Fibroblast of lung (primary cell): ENCODE measurements at regions not wholly inside any gene's neighbourhood (a gene's known extent, or its start where the extent isn't known, plus 50 kb on each side); places are given as distances from the start of the nearest gene placed in this dataset.

Experiments
- DNase-seq, 2 donors: peaks; one replicate each; pipeline versions ENCODE4 v3.0.0 to v3.0.0-alpha.2; 2010; ENCODE audit warnings: low read depth in 2 of 2
- H2AFZ ChIP-seq: 2 replicates; pipeline ENCODE4 v1.5.1; 2012; ENCODE audit warnings: low read length, control low read depth, inconsistent platforms
- H3K27ac ChIP-seq: 2 replicates; pipeline ENCODE4 v1.5.1; 2011; ENCODE audit warnings: low read length, control low read depth; ENCODE audit not compliant: insufficient read depth
- H3K27me3 ChIP-seq: 2 replicates; pipeline ENCODE4 v1.5.1; 2011; ENCODE audit warnings: mild to moderate bottlenecking, low read length; ENCODE audit not compliant: control insufficient read depth, insufficient read depth
- H3K36me3 ChIP-seq: 2 replicates; pipeline ENCODE4 v1.5.1; 2011; ENCODE audit warnings: low read length; ENCODE audit not compliant: control insufficient read depth, insufficient read depth
- H3K4me1 ChIP-seq: 2 replicates; pipeline ENCODE4 v1.5.1; 2011; ENCODE audit warnings: low read length; ENCODE audit not compliant: control insufficient read depth, insufficient read depth; ENCODE audit errors: extremely low read depth
- H3K4me2 ChIP-seq: 2 replicates; pipeline ENCODE4 v1.5.1; 2011; ENCODE audit warnings: low read length, control low read depth; ENCODE audit not compliant: insufficient read depth; ENCODE audit errors: extremely low read depth
- H3K4me3 ChIP-seq, 4 experiments: fragments of 200-600 bp in 1 of 4; sonication (generic) in 1 of 4; replicated peaks in 1 of 4; 2 replicates each; pipeline ENCODE4 v1.5.1; 2011 to 2016; ENCODE audit warnings: low read length in 4 of 4, low read depth in 3 of 4, mild to moderate bottlenecking in 3 of 4, control low read depth in 2 of 4, inconsistent platforms in 1 of 4, mixed read lengths in 1 of 4; ENCODE audit not compliant: insufficient read depth in 1 of 4; ENCODE audit errors: control extremely low read depth in 1 of 4
- H3K79me2 ChIP-seq: 2 replicates; pipeline ENCODE4 v1.5.1; 2012; ENCODE audit warnings: mild to moderate bottlenecking, low read length, inconsistent platforms; ENCODE audit not compliant: control insufficient read depth, insufficient read depth
- H3K9ac ChIP-seq: 2 replicates; pipeline ENCODE4 v1.5.1; 2011; ENCODE audit warnings: mild to moderate bottlenecking, low read length, control low read depth; ENCODE audit not compliant: insufficient read depth
- H3K9me3 ChIP-seq: 2 replicates; pipeline ENCODE4 v1.5.1; 2012; ENCODE audit warnings: low read depth, low read length; ENCODE audit not compliant: control insufficient read depth, insufficient read depth
- H4K20me1 ChIP-seq: 2 replicates; pipeline ENCODE4 v1.5.1; 2011; ENCODE audit warnings: low read length; ENCODE audit not compliant: control insufficient read depth, insufficient read depth; ENCODE audit errors: extremely low read depth
- CTCF ChIP-seq, 2 donors: IDR thresholded peaks in 1 of 2; conservative IDR thresholded peaks in 1 of 2; 1 replicate in 1 of 2; 2 replicates in 1 of 2; pipeline ENCODE4 v1.5.1; 2011 to 2012; ENCODE audit warnings: low read length in 2 of 2, control low read depth in 1 of 2, inconsistent platforms in 1 of 2, low read depth in 1 of 2, mild to moderate bottlenecking in 1 of 2
- EZH2 ChIP-seq: IDR thresholded peaks from 2 replicates; pipeline ENCODE4 v1.5.1; 2012; ENCODE audit warnings: low read length, control low read depth, mild to moderate bottlenecking; ENCODE audit errors: missing control alignments

DNA sequence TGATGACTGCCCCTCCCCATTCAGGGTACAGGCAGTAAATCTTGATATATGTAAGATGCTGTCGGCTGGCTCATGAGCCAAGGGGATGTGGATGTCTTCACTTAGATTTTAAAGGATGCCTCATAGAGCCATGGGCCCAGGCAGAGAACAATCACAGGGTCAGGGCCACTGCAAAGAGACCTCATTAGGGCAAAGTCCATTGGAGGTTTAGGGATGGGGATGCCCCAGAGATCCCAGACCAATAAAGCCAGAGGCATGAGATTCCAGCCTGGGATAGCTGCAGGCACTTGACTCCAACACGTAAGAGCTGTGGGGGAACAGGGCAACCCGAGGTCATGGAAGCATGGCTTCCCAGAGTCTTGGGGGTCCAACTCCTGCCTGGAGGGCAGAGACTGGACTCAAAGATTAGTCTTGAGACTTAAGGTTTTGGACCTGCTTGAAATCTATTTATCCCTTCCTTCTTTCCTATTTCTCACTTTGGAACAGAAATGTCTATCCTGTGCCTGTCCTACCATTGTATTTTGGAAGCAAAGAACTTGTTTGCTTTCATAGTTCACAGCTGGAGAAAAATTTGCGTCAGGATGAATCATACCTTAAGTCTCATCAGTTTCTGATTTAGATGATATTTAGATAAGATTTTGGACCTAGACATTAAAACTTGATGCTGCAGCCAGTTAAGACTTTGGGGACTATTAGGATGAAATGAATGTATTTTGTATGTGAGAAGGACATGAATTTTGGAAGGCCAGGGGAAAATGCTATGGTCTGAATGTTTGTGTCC is 101.3 kb upstream of the ADRA1B start:
- Histone ChIP-seq H3K4me1 (no peaks in the 10 kb centered on the region), H3K36me3 (no peaks in the 10 kb centered on the region), H3K4me2 (no peak overlapping the region), H3K27me3 (no peaks in the 10 kb centered on the region), H3K27ac (no peak overlapping the region), H3K79me2 (no peaks in the 10 kb centered on the region), H3K4me3 (no peak overlapping the region), H3K9me3 (no peaks in the 10 kb centered on the region), H4K20me1 (no peaks in the 10 kb centered on the region), H3K9ac (no peak overlapping the region), H2AFZ (no peak overlapping the region)
- TF ChIP-seq CTCF (conservative IDR thresholded peaks at IDR 0.05 in 1 of 2, IDR thresholded peaks at IDR 0.05 in 1 of 2; ENCODE audit: low read depth in 1 of 2, low read length in 2 of 2) (no peak), EZH2 (no peak)
- no peak for DNase-seq

DNA sequence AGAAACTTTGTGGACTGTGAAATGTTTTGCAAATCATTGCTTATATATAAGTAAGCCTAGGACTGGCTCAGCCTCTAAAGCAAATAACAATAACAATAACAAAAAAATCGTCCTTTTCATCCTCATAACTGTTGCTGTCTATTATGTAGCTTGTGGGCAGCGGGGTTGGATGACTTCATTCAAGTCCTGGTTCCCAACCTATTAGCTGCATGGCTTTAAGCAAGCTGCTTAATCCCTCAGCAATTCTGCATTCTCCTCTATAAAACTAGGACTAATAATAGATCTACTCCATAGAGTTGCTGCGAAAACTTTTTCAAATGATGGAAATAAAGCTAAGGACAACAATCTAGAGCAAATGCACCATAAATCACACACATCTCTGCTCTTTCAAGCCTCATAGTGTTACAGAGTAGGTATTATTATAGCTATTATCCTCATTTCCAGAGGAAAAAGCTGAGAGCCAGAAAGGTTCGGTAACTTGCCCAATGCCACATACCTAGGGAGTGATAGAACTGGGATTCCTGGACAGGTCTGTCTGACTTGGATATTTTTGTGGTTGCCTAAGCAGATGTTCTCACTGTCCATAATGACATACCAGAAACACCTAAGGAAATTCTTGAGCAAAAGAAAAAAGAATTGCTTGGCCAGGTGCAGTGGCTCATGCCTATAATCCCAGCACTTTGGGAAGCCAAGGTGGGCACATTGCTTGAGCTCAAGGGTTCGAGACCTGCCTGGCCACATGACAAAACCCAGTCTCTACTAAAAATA is 98.8 kb upstream of the ADRA1B start:
- no peak overlapping the region for H3K4me3 ChIP-seq
- H3K36me3 ChIP-seq = no peaks in the 10 kb centered on the region
- no peak overlapping the region for H3K9ac ChIP-seq
- no peaks in the 10 kb centered on the region for H4K20me1 ChIP-seq
- H3K27me3 ChIP-seq = no peaks in the 10 kb centered on the region
- no peak for TF ChIP-seq EZH2
- no peak for TF ChIP-seq CTCF (conservative IDR thresholded peaks at IDR 0.05 in 1 of 2, IDR thresholded peaks at IDR 0.05 in 1 of 2; ENCODE audit: low read depth in 1 of 2, low read length in 2 of 2)
- H3K9me3 ChIP-seq = no peaks in the 10 kb centered on the region
- peaks cover 2% of the 10 kb centered on the region for H3K4me1 ChIP-seq
- no peak overlapping the region for H3K4me2 ChIP-seq
- DNase-seq = peak in 1 of 2 donors; percentile 66
- H2AFZ ChIP-seq = no peak overlapping the region
- H3K27ac ChIP-seq = no peak overlapping the region
- H3K79me2 ChIP-seq = no peaks in the 10 kb centered on the region

DNA sequence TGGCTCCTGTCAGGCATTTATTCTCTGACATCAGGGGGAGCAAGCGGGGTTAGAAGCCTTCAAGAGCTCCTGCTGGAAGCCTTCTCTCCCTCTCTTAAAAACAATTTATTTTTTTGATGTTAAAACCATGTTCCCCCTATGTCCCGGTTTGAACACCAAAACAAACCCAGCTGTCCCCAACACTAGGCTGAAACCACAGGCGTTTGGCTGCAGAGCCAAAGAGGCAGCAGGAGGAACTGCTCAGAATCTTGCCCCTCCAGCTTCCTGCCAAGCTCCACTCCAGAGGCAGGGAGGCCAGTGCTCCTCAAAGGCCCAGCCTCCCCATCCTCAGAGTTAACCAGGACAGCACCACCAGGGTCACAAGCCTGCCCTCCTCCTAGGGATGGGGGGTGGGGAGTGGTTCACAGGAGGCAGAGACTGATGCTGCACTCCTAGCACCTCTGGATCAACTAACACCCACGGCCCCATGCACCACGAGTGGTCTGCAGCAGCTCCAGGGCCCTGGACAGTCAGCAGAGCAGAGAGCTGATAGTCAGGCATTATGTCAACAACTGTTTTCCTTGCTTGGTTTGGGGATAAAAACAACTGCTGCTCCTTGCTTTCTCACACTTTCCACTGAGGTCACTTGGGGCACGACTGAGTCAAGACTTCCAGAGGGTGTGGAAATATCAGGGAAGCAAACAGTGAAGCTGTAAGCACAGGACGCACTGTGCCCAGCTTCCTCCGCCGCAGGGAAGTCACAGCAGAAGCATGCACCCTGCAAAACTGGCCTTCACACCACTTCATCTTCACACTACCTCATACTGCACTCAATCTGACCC is 96.5 kb upstream of the ADRA1B start:
- Histone ChIP-seq H4K20me1 (no peaks in the 10 kb centered on the region), H3K9me3 (no peaks in the 10 kb centered on the region), H3K27me3 (no peaks in the 10 kb centered on the region), H3K79me2 (no peaks in the 10 kb centered on the region), H3K9ac (no peak overlapping the region), H3K4me1 (peaks cover 2% of the 10 kb centered on the region), H3K4me3 (no peak overlapping the region), H2AFZ (peak overlapping the region; percentile 65), H3K27ac (no peak overlapping the region), H3K36me3 (no peaks in the 10 kb centered on the region), H3K4me2 (peak overlapping the region; percentile 17)
- peak in 1 of 2 donors; percentile 92 for DNase-seq
- no peak for TF ChIP-seq EZH2
- peak in 1 of 2 donors; percentile 15 for TF ChIP-seq CTCF (conservative IDR thresholded peaks at IDR 0.05 in 1 of 2, IDR thresholded peaks at IDR 0.05 in 1 of 2; ENCODE audit: low read depth in 1 of 2, low read length in 2 of 2)
